ENCODE measurements at regions not wholly inside any gene's neighbourhood (a gene's known extent, or its start where the extent isn't known, plus 50 kb on each side); places are given as distances from the start of the nearest gene placed in this dataset.

DNA sequence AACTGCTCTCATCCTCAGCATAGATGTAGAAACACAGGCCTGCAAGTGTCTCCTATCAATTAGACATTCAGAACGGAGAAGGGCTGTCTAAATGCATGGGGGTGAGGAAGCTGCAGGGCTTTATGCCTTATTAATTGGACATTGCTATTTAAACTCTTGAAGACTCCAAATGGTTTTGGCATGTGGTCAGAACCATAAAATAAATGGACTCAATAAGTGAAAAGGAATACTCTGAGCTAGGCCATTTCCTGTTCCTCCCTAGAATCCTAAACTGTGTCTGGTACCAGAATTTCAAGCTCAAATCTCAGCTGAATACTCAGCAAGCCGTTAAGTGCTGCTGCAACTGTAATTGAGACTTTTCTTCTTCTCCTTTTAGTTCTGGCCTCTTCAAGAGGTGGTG lies 80.4 kb upstream of the C1orf87 start:
- TF ChIP-seq, protein P1, sequence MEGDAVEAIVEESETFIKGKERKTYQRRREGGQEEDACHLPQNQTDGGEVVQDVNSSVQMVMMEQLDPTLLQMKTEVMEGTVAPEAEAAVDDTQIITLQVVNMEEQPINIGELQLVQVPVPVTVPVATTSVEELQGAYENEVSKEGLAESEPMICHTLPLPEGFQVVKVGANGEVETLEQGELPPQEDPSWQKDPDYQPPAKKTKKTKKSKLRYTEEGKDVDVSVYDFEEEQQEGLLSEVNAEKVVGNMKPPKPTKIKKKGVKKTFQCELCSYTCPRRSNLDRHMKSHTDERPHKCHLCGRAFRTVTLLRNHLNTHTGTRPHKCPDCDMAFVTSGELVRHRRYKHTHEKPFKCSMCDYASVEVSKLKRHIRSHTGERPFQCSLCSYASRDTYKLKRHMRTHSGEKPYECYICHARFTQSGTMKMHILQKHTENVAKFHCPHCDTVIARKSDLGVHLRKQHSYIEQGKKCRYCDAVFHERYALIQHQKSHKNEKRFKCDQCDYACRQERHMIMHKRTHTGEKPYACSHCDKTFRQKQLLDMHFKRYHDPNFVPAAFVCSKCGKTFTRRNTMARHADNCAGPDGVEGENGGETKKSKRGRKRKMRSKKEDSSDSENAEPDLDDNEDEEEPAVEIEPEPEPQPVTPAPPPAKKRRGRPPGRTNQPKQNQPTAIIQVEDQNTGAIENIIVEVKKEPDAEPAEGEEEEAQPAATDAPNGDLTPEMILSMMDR (IDR thresholded peaks at IDR 0.05) = no peak
- TF ChIP-seq POLR2A (IDR thresholded peaks at IDR 0.05) = no peak
